Activated T-cell treated with anti-CD3 and anti-CD28 coated beads, Interleukin-2, amount 50 U/mL, for 1 hour (primary cell): ENCODE measurements at regions not wholly inside any gene's neighbourhood (a gene's known extent, or its start where the extent isn't known, plus 50 kb on each side); places are given as distances from the start of the nearest gene placed in this dataset.

Source experiments
- DNase-seq: peaks from one replicate; pipeline ENCODE4 v3.0.0-alpha.2; 2020

DNA sequence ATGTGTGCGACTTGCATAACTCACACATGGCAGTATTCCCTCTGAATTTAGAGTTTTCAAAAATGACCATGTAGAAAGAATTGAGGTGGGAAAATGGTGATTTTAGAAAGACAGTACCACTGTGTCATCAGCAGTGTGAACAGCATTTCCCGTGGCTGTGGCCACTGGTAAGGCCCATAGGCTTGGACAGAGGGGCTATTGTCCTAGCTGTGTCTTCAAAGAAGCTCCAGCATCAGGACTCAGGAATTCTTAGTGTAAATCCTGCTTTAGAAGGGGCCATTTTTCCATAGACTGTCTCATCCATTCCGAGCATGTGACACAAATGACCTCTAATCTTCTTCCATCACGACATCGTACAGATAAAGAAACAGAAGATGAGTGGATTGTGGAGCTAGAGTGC lies 119.3 kb upstream of the BACE2 start:
- no peak for DNase-seq

DNA sequence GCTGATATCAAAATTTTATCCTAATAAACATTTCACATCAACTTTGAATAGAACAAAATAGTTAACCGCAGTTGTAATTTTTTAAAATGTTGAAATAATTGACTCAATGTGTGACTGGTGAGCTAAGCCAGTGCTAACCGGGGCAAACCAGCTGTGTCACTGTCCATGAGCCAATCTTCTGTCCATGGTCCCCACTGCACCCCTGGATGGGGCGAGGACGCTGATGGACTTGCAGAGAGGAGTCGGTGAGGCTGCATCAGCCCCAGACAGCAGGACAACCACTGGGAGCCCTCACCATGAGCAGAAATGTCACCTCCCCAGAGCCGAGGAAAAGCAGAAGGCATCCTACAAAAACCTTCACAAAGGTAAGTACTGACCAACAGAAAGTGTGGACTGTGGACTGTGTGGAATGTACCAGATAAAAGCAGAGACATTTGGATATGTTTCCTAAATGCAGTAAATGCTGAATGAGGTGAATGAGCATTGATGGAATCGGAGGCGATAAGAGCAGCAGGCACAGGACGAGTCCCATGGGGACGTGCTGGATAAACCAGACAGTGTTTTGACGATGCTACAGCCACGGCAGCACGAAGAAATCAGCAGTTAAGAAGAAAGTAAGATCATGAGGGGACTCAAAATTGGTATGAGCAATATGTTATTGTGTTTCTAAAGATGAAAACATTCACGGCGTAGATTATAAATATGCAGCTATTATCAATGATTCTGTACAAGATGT lies 115.0 kb upstream of the BACE2 start:
- no peak for DNase-seq

DNA sequence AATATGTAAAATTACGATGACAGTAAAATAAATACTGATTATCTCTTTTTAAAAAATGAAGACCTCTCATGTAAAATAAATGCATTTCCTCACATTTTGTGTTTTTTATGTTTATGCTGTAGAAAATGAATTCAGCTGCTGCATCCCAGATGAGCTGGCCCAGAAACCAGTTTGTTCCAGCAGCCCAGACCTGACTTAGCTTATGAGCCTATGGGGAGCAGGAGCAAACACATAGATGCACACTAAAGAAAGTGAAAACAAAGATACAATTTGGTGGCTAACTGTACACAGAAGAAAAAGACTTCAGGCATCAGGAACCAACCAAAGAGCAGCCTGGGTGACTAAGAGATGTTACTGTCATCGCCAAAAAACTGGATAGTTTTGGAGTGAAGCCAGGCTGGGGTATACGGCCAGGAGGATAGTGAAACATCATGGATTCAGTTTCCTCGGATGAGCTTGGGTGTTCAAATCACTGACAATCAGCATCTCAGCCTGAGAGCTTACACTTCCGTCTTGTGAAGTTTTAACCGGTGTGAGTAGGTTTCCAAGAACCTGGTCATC lies 113.9 kb upstream of the BACE2 start:
- no peak for DNase-seq

DNA sequence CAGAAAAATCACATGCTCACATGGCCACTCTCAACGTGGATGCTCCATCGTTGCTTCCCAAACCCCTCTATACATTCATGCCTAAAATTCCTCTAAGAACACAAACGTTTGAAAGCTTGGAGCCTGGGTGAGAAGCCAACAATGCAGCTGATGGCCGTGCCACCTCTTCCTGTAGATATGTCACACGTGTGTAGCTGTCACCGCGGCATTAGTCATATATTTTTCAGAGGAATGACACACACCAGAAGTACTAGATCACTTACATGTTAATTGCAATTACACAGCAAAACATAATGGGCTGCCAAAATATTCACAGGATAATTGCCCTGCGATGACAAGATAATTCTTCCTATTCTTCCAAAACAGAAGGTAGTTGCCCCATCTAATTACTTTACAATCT lies 112.7 kb upstream of the BACE2 start:
- no peak for DNase-seq

DNA sequence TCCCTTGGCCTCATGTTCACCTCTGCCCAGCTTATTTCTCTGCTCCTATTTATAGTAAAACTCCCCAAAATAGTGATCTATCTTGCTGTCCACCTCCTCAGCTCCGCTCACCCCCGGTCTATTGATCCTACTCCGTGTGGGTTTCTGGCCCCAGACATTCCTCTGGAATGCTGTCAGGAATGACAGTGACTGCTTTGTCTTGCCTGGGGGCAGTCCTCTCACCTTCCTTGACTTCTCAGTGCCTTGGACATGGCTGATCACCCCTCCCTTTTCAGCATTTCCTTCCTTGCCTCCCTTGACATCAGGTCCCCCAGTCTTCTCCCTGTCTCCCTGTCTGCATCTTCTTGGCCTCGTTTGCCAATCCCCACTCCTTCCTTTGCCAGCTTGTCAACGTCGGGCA lies 108.1 kb upstream of the BACE2 start:
- no peak for DNase-seq

DNA sequence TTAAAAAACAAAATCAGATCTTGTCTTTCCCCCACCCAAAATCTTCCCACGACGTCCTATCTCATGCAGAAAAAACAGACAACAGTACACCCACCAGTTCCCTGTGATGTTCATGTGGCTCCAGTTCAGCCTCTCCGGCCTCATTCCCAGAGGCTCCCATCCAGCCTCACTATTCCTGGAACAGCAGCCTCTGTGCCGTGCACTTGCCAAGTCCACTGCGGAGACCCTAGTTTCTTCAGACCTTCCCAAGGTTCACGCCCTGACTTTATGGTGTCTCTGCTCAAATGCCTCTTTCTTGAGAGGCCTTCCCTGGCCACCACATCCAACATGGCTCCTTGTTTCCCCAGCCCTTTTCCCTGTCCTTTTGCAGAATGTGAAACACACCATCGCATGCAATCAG lies 106.3 kb upstream of the BACE2 start:
- DNase-seq = no peak

DNA sequence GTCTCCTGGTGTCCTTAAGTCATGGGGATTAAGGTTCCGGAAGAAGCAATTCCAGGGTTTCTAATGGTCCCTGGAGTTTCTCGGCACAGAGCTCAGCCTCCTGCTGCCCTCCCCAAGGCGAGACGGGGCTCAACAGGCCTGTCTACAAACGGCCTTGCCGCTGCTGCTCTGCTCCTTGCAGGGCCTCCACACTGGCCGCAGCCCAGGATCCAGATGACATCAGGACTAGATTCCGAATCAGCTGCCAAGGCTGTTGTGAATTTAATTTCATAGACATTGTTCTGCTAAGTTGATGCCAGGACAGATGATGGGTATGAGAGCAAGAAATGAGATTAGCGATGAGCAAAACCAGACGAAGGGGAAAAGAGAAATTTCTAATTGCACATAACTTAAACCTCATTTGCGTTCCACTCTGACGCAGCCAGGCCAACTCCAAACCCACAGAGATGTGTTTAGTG lies 103.6 kb upstream of the BACE2 start:
- DNase-seq = no peak

DNA sequence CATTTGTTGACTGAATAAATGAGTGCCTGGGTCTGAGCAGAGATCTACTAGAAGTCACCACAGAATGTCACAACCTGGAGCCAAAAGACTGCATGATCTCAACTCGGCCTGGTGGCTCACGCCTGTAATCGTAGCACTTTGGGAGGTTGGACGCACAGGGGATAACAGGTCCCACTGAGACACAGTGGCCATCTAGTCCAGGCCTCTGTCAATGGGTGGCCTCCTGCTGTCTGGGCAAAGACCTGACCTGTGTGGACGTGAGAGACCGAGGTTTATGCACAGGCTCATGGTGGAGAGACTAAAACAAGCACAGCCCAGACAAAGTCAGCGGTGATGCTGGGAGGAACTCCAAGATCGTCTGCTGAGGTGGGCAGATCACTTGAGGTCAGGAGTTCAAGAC lies 103.0 kb upstream of the BACE2 start:
- DNase-seq = no peak

DNA sequence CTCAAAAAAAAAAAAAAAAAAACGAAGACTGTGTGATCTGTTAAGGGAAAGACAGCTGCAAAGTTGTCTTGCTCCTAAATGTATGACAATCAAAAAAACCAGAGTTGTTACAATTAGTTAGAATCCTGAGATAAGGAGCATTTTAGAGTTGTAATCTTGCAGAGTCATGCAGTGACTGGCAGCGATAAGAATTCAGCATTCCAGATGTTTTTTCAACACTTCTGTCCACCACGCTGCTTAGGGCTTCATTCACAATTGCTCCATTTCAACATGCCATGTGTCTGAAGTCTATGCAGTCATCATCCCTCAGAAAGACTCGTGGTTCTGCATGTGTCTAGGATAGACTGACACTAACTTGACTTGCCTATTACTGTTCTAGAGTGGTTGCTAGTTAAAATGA lies 102.4 kb upstream of the BACE2 start:
- no peak for DNase-seq

DNA sequence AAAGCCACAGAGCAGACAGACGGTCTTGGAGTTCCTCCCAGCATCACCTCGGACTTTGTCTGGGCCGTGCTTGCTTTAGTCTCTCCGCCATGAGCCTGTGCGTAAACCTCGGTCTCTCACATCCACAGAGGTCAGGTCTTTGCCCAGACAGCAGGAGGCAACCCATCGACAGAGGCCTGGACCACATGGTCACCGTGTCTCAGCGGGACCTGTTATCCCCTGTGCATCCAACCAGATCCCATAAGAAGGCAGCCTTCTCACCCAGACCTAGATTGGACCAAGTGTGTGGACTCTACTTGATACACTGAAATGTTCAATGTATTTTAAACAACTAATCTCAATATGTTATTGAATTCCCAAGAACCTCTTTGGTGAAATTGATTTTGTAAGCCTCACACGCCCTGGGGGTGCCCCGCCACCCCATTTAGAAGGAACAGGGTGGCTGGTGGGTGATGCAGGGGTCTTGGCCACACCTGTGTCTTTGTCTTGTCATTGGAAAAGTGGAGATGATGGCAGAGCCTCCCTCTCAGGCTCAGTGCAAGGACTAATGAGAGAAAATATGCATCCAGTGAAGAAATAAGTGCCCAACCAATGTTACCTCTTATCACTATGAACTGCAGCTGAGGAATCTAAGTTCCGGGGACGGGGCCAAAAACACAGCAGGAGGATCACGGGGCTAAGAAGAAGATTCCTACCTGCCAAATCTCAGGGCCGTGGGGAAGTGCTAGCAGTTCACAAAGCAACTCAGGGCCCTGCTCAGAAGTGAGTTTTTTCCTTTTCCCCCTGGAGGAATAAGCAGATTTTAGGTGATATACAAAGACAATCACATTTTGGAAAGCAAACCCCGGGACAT lies 101.6 kb upstream of the BACE2 start:
- no peak for DNase-seq

DNA sequence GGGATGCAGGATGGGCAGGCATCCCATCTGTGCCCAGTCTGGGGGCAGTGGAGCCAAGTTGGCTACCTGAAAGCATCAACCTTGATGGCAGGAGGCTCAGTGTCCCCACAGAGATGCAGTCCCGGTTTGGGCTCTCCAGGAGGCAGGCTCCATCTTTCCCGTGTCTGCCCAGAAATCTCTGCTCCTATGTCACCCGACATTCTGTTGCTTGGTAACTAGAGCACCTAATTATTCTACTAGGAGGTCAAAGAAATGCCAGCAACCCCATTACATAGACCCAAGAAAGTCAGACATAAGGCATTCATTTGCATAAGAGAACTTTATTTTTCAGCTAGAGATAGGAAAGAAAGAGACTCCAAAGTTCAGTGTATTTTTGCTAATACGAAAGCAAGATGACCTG lies 100.3 kb upstream of the BACE2 start:
- no peak for DNase-seq

DNA sequence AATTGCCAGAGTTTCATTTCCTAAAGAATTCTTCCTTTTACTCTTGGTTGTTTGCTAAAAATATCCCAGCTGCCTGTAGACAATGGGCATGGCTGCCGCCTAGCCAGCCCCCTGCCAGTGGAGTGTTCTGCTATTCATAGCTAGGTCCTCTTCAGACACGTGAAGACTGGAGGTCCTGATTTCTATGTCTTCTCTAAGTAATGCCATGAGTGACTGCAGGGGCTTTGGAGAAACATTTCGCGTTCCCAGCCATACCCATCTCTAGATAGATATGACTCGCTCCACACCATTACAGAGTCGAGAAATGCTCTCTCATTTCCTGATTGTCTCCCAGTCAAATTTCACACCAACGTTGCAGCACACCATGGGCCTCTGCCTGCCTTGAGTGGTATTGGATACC lies 99.5 kb upstream of the BACE2 start:
- no peak for DNase-seq

DNA sequence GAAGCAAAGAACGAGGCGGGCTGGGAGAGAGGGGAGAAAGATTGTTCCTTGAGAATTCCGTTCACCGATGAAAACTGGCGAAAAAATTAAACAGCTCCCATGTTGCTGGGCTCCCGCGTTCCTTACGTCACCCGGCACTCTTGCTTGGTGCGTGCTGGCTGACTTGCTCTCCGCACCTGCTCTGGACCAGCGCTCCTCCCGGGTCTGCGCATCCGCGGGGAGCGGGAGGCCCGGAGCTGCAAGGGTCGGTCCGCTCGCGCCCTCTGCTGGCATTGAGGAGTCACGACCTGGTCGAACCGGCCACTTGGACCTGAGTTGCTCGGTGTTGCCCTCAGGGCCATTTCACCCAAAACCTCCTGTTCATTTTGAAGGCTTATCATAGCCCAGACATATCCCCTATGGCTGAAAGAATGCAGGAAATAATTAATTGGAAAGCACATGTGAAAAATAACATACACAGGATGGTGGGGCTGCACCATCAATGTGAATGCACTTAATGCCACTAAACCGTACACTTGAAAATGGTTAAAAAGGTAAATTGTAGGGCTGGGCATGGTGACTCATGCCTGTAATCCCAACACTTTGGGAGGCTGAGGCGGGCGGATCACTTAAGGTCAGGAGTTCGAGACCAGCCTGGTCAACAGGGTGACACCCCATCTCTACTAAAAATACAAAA lies 98.9 kb upstream of the BACE2 start:
- DNase-seq = peak; percentile 64

DNA sequence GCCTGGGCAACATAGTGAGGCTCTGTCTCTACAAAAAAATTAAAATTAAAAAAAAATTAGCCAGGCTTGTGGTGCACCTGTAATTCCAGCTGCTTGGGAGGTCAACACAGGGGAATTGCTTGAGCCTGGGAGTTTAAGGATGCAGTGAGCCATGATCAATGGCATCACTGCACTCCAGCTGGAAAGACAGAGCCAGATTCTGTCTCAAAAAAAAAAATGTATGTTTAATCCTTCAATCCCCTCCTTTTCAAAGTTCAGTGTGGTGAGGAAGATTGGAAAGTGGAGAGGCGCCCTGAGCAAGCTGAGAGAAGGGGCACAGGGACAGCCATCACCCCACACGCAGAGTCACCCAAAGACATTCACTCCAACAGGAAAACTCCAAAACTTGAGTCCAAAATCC lies 97.7 kb upstream of the BACE2 start:
- no peak for DNase-seq

DNA sequence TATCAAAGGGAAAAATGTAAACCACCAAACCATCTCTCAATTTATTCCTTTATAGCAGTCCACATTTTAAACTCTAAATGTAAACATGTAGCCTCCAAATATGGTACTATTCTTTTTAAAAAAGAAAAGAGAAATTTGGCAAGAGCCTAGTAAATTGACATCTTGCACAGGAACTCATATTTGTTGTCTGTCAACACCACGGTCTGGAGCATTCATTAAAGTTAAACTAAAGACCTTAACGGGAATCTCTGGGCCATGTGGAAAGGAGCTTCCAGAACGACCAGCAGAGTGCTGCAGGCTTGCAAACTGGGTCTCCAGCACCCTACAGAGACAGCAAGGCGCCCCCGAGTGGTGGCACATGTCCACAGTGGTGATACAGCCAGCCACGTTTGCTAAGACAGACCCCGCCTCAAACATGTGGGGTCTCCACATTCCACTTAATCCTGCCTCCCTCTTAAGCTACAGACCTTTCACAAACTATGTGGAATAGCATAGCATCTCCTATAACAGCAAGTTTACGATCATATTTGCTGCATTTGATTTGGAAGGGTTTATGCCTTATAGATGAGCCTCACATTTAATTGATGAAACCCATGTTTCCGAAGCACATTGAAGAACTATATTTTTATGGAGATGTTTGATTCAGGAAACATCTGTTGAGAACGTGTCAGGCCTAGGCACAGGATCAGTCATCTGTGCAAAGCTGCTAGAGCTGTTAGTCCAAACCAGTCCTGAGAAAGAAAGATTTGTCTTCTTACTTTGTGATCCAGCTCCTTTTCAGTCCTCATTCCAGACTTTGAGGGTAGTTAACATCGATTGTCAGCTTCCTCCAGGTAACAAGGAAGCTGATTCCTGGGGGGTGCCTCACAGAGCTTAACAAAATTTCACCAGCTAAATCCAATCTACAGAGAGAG lies 96.4 kb upstream of the BACE2 start:
- no peak for DNase-seq

DNA sequence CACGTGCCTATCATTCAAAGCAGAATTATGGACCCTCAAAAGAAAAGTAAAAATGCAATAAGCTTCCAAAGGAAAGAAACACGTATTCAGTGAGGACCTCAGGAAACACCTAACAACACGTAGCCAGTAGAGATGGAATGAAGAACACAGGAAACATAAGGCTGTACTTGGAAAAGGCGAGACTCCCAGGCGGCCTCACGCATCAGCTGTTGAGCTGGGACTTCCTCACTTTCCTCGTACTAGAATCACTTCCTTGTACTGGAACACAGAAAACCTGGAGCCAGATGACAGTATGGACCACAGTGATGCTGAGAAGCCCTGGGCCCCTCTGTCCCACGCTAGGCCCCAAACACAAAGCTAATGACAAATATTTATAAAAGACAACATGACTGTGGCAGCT lies 94.4 kb upstream of the BACE2 start:
- no peak for DNase-seq

DNA sequence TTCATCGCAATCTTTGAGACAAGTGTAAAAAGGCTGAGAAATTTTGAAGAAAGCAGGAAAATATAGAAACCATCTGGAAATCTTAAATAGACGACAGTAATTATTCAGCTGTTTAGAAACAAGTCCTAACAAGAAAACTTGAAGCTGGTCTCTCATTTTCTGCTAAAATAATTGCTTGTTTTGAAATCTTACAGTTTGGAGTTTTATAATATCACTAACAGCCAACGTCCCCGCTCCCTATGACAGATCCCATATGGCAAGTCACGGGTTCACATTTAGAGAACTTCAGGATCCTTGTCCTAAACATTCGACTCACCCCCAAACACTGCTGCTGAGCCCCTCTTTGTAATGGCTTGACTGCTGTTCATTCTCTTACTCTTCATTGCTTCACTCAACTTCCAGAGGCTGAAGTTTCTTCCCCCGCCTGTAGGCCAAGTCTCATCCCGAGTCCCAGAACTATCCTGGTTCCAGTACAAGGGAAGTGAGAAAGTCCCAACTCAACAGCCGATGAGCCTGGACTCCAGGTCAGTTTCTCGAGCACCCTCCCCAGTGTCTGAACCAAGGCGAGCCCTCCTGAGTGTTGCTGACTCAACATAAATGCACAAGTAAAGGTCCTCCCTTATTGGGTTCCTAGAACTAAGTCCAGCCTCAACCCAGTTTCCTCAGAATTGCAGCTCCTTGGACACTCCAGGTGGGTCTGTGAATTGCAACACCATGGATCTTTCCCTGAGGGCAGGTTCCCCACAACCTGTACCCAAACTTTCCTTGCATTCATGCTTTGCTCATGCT lies 93.4 kb upstream of the BACE2 start:
- DNase-seq = no peak

DNA sequence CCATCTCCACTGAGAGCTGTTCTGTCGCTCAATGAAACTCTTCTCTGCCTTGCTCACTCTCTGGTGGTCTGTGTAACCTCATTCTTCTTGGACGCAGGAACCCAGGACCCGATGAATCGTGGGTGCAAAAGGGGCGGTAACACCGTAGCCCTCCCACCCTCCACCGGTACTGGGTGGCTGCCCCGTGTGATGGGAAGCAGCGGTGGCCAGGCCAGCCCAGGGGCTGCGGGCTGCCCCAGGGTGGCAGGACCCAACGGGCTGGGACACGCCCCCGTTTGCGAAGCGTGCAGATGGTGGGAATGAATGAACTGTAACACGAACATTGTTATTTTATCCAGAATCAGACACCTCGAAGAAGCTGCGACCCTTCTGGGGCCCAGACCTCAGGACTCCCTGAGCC lies 92.3 kb upstream of the BACE2 start:
- no peak for DNase-seq

DNA sequence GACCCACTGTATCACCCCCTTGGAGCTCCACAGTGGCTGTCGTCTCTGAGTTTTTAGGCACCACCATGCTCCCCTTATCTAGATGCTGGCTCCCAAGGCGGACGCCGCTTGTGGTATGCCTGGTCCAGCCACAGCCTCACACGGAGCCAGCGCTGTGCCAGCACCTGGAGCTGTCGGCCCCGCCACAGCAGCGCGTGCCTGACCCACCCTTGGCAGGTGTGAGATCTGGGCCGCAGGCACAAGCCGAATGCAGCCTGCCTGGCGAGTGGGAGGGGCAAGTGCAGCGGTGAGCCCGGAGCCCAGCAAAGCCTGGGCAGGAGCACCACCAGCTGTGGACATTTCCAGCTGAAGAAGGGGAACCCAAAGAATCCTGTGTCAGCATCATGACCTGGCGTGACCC lies 91.9 kb upstream of the BACE2 start:
- no peak for DNase-seq

DNA sequence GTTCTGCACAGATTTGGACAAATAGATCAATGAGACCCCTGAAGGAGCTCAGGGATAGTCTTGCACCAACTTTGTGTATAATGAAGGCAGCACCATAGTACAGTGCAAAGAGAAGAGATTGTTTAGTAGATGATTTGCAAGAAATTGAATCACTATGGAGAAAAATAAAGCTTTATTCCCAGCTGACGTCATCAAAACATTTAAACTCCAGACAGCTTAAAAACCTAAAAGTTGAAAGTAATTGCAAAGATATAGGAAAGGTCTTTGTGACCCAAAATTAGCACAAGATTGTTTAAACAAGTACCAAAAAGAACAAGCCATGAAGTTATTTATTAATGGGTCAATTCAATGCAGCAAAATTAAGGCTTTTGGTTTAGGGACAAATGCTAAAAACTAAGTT lies 88.8 kb upstream of the BACE2 start:
- no peak for DNase-seq

DNA sequence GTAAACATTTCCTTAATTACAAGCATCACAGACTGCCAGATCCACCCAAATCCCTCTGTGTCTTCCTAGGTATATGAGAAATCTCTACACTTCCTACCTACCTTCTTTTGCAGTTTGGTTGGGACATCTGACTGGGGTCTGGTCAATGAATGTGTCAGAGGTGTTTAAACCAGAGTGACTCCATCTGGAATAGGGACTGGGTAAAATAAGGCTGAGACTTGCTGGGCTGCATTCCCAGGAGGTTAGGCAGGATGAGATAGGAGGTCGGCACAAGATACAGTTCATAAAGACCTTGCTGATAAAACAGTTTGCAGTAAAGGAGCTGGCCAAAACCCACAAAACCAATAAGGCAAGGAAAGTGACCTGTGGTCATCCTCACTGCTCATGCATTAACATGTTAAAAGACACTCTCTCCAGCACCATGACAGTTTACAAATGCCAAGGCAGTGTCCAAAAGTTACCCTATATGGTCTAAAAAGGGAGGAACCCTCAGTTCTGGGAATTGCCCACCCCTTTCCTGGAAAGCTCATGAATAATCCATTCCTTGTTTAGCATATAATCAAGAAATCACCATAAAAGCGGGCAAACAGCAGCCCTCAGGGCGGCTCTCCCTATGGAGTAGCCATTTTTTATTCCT lies 87.4 kb upstream of the BACE2 start:
- DNase-seq = no peak
